Right lobe of liver (tissue), 4 donors: ENCODE measurements at regions not wholly inside any gene's neighbourhood (a gene's known extent, or its start where the extent isn't known, plus 50 kb on each side); places are given as distances from the start of the nearest gene placed in this dataset.

ENCODE experiments used
- POLR2A ChIP-seq: fragments of 450-650 bp; IDR thresholded peaks from one replicate; pipeline ENCODE4 v1.6.1; 2017; ENCODE audit warnings: antibody characterized with exemption, mild to moderate bottlenecking
- TF ChIP-seq, protein P1 (sequence below), 4 donors: fragments of 200-600 bp in 3 of 4; fragments of 450-650 bp in 1 of 4; IDR thresholded peaks; one replicate each; pipeline versions ENCODE4 v1.5.1 to v1.8.0; 2016 to 2022; ENCODE audit warnings: antibody characterized with exemption in 4 of 4, mild to moderate bottlenecking in 2 of 4
- donor health status: DM: no; HTN: no; CAD: no.
- donor health status: DM: no; HTN: no; CAD: no.
- donor health status: DM: no; HTN: yes; CAD: no.

DNA sequence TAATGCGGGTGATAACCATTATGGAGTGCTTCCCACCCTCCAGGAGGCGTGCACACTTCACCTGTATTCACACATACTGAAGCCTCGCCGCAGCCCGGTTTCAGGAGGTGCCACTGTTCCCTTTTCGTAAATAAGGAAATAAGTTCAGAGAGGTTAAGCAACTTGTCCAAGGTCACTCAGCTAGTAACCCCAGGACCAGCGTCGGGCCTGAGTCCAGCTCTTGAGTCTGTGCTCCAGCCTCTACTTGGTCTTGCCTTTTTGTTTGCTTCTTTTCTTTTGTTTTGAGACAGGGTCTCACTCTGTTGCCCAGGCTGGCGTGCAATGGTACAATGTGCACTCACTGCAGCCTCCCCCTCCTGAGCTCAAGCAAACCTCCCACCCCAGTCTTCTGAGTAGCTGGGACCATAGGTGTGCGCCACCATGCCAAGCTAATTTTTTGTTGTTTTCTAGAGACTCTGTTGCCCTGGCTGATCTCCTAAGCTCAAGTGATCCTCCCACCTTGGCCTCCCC lies 63.5 kb upstream of the CIBAR2 start:
- no peak for TF ChIP-seq POLR2A
- TF ChIP-seq, protein P1, sequence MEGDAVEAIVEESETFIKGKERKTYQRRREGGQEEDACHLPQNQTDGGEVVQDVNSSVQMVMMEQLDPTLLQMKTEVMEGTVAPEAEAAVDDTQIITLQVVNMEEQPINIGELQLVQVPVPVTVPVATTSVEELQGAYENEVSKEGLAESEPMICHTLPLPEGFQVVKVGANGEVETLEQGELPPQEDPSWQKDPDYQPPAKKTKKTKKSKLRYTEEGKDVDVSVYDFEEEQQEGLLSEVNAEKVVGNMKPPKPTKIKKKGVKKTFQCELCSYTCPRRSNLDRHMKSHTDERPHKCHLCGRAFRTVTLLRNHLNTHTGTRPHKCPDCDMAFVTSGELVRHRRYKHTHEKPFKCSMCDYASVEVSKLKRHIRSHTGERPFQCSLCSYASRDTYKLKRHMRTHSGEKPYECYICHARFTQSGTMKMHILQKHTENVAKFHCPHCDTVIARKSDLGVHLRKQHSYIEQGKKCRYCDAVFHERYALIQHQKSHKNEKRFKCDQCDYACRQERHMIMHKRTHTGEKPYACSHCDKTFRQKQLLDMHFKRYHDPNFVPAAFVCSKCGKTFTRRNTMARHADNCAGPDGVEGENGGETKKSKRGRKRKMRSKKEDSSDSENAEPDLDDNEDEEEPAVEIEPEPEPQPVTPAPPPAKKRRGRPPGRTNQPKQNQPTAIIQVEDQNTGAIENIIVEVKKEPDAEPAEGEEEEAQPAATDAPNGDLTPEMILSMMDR (IDR thresholded peaks at IDR 0.05), result no peak
